K562 (cell line): ENCODE measurements at regions not wholly inside any gene's neighbourhood (a gene's known extent, or its start where the extent isn't known, plus 50 kb on each side); places are given as distances from the start of the nearest gene placed in this dataset.

Source experiments
- CREB5 ChIP-seq: fragments of 250-450 bp; sonication (Bioruptor Pico); IDR thresholded peaks from 2 replicates; pipeline ENCODE4 v1.5.0; 2020; ENCODE audit warnings: mild to moderate bottlenecking
- CTCF ChIP-seq, 3 experiments: IDR thresholded peaks in 2 of 3; conservative IDR thresholded peaks in 1 of 3; 2 replicates each; pipeline ENCODE4 v1.5.1; 2011 to 2012; ENCODE audit warnings: low read length in 3 of 3, mild to moderate bottlenecking in 3 of 3, control low read depth in 2 of 3, improper control_type of control experiment in 1 of 3, inconsistent platforms in 1 of 3, low read depth in 1 of 3, mixed read lengths in 1 of 3, moderate library complexity in 1 of 3; ENCODE audit not compliant: insufficient read depth in 2 of 3
- DPF2 ChIP-seq: fragments of 450-650 bp; IDR thresholded peaks from 2 replicates; pipeline ENCODE4 v1.6.1; 2016
- IRF9 ChIP-seq: fragments of 450-650 bp; IDR thresholded peaks from 2 replicates; pipeline ENCODE4 v1.6.1; 2016; ENCODE audit warnings: missing biosample characterization, missing genetic modification characterization
- NBN ChIP-seq: fragments of 450-650 bp; IDR thresholded peaks from 2 replicates; pipeline ENCODE4 v1.6.1; 2016; ENCODE audit warnings: low read depth, mild to moderate bottlenecking
- SP2 ChIP-seq: IDR thresholded peaks from 2 replicates; pipeline ENCODE4 v1.6.1; 2011; ENCODE audit warnings: mild to moderate bottlenecking, low read depth, low read length, moderate library complexity; ENCODE audit not compliant: poor library complexity, severe bottlenecking; ENCODE audit errors: extremely low read depth
- ZNF655 ChIP-seq: fragments of 250-450 bp; sonication (Bioruptor Pico); IDR thresholded peaks from 2 replicates; pipeline ENCODE4 v1.5.0; 2021

GRCh38 chr1:221272940-221273339 lies 393.7 kb downstream of the HLX start:
- TF ChIP-seq CTCF (IDR thresholded peaks at IDR 0.05 in 2 of 3, conservative IDR thresholded peaks at IDR 0.05 in 1 of 3; ENCODE audit: insufficient read depth in 2 of 3, low read depth in 1 of 3, low read length in 3 of 3) (no peak), SP2 (no peak), DPF2 (no peak), ZNF655 (no peak), IRF9 (tag) (no peak), CREB5 (CRISPR knock-in tag) (no peak), NBN (no peak)
